ENCODE measurements at regions not wholly inside any gene's neighbourhood (a gene's known extent, or its start where the extent isn't known, plus 50 kb on each side); places are given as distances from the start of the nearest gene placed in this dataset.
"Not testable (repeated sequence)": the region's sequence is repeated elsewhere in the genome, so short reads cannot be mapped to it uniquely, and the experiment has no call there.

GRCh38 chr7:37549076-37549931, 100.6 kb upstream of the ELMO1 start:
- DNase-seq = no peak

GRCh38 chr7:37550426-37550825, 101.8 kb upstream of the ELMO1 start:
- DNase-seq = no peak

- no peak for DNase-seq
Observed at GRCh38 chr7:37550872-37551271, 102.2 kb upstream of the ELMO1 start.

DNA sequence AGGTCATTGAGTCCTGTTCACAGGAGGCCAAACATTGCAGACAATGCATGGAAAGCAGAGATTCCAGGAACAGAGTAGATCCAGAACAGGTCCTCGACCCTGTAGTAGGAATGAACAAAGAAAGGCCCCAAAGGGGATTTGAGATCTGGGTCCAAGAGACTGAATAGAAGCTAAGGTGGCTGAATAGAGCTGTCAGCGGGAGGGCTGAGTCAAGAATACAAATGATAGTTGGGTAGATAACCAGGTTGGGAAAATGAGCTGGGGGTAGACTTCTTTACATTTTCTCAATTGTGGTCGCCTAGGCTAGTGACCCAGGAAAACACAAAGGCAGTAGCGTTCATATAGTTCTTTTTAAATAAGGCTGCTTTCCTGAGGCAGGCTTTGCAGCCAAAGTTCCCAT, 103.4 kb upstream of the ELMO1 start:
- DNase-seq = no peak

GRCh38 chr7:37552439-37552838, 103.8 kb upstream of the ELMO1 start:
- DNase-seq = not testable (repeated sequence)

GRCh38 chr7:37555528-37555927, 106.9 kb upstream of the ELMO1 start:
- DNase-seq = no peak

DNA sequence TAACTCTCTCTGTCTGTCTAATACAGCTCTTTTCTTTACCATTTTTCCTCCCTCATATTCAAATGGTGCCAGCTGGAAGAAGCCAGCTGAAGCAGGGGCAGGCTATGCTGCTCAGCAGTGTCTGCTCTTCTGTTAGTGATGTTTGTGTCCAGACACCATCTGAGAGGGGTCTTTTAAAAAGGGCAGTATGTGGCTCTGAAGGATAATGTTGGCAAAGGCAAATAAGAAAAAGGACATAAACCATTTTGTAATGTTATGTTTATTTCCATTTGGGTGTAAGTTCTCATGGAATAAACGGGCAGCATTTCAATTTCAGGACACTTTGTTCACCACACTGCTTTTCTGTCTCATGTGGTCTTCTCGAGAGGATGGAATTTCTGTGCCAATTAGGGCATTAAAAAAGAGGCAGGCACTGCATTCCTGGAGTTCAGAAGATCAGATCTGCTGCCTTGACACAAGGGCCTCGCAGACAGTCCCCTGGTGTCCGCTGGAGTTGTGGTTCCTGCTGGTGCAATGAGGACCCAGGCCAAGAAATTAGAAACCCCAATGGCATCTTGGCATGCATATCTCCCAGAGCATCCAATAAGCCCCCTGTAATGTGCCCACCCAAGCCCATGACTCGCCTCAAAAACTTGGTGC, 109.0 kb upstream of the ELMO1 start:
- DNase-seq = no peak

GRCh38 chr7:37558320-37559096, 109.8 kb upstream of the ELMO1 start:
- peak in 1 of 2 donors; percentile 29 for DNase-seq

- no peak for DNase-seq
Observed at GRCh38 chr7:37570145-37570544, 113.4 kb upstream of the GPR141 start.

- DNase-seq = no peak
Observed at GRCh38 chr7:37571806-37572205, 111.8 kb upstream of the GPR141 start.

DNA sequence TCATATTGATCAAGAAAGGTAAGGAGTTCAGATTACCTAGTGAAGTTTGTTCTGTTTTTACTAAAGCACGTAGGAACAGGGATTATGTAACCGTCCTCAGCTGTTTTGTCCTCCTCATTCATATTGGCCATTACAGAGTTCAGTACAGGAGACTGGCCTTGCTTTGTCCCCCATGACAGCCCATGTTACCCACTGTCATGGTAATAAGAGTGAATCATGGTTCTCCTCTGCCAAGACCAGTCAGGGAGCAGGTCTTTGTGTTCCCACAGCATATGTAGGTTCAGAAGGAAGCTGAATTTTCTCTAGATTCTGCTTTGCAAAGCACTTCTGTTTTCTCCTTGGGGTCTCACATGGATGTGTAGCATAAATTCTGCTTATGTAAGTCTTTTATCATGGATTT, 106.2 kb upstream of the GPR141 start:
- no peak for DNase-seq

DNA sequence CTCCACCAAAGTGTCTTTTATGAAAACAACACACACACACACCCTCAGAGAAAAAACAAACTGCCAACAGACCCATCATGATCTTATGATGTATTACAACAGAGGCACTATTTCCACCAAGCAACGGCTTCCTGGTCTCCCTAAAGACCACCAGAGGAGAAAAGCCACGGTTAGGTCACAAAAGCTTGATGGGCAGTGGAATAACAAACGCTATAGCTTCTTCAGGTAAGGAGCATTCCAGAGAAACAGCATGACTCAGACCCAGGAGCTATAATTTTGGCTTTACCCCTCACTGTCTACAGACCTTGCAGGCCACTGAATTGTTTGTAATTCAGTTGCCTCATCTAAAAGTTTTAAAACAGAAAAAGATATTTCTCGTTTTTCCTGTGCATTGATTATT, 105.7 kb upstream of the GPR141 start:
- no peak for DNase-seq

DNA sequence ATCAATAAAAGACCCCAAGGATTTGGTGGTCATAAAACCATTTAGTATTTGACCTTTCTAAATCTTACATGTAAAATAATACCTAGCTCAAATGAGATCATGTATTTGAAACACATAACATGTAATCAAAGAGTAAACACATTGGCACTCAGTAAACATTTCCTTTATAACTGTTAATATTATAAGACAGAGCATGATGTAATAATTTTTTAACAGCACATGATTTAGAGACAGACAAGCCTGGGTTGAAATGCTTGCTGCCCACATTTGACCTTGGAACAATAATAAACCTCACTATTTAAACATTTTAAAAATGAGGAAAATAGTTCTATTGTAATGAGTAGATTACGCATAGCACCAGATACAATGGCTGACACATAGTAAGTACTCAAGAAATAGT, 105.2 kb upstream of the GPR141 start:
- no peak for DNase-seq

DNA sequence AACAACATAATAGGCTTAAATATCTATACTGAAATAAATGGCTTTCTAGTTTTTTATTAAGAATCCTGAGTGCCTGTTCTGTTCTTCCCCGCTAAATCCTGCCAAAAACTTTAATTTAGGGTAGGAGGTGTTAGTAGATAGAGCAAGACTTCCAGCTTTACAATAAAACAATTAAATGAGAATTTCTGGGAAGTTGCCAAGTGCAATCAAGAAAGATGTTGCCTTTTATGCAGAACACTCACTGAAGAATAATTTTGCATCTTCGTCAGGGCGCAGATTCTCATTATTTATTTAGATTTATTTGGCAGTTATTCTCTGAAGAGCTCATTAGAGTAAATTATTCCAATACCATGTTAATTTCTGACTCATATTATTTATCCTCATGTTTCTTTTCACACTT, 103.2 kb upstream of the GPR141 start:
- DNase-seq = no peak

DNA sequence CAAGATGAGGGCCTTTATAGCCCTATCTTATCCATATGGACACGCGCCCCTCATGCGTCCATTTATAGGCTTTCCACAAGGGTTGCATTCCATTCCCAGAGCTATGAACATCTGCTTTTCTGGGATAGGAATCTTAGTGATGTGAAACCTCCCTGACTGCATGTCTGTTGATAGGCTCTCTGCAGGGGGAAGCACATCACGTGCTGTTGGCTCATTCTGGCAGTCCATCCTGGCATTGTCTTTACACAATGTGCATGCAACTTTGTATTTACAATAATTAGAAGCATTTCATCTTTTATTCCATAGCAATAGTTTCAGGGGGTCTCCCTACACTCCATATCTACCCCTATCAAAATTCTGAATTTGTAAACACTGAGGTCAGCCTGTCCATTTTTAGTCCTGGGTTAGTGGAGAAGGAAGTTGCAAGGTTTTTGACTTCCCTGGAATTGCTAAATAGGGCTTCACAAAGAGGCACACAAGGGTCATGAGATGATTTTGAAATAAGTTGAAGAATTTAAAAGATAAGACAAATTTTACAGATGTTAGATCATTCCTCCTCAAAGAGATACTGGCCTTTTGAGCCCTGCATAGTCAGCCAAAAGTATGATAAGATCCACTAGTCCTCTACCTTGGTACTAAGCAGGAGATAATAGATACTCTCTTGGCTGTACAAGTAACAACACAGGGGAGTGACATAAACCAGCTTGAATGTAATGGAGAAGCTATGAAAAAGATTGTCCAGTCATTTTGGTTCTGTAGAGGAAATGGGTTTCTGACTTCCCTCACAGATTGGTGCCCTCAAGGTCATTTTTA, 98.7 kb upstream of the GPR141 start:
- not testable (repeated sequence) for DNase-seq

DNA sequence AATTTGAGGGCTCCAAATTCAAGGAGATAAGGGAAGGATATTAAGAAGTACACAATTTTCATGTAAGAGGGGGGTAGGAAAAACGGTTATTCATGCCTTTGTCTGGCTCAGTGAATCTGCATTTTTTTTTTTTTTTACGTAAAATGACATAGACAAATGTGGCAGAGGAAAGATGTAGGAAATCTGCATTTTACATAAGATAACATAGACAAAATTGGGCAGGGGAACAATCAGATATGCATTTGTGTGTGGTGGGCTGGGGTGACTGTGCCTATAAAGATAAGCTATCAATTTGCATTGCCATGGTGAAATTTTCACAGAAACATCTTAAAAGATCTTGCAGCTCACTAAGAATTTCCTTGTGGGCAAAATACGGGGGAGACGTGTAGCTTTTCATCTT, 92.7 kb upstream of the GPR141 start:
- DNase-seq = no peak

- no peak for DNase-seq
Observed at GRCh38 chr7:37592366-37592765, 91.2 kb upstream of the GPR141 start.

DNA sequence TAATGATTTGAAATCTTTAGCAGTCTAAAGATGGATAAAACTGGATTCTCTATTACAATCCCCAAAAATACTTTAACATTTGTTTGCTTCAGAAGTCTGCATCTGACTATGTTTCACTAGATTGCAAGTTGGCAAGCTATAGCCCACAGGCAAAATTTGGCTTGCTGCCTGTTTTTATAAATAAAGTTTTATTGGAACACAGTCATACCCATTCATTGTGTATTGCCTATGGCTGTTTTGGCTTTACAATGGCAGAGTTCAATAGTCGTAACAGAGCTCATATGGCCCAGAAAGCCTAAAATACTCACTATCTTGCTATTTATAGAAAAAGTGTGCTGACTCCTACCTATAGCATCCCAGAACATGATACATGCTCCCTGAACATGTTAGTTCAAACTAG, 89.0 kb upstream of the GPR141 start:
- DNase-seq = no peak

DNA sequence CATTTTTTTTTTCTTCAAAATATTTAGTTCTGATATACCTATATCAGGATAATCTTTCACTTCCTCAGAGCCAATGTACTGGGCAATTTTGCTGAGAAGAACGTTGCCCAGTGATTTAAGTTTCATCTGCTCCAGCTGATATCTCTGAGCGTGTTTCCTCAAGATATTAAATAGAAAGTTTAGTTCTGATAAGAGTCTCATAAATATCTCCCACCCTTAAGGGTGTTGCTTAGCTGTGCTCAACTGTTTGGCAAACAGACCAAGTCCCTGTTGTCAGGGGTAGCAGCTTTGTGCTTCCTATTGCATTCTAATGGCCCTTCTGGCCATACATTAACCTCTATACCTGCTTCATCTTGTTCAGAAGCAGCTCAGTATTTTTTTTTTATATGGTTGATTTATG, 84.7 kb upstream of the GPR141 start:
- DNase-seq = no peak

GRCh38 chr7:37601321-37601720, 82.2 kb upstream of the GPR141 start:
- DNase-seq = no peak

DNA sequence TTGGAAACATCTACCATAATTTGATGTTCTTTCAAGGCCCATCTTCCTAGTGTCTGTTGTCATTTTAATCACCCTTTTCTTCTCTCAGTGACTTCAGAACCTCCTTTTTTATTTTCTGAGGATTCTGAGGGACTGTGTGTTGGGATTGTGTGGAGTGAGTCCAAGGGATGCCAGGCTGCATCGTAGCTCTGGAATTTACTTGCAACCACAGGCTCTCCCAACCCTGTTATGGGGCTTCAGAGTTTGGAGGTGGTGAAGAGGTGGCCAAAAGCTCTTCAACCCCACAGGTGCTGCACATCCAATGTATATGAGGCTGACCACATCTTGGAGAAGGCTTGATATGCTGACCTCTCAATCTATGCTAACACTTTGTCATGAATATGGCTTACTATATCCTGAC, 79.5 kb upstream of the GPR141 start:
- DNase-seq = no peak

GRCh38 chr7:37617406-37617805, 66.2 kb upstream of the GPR141 start:
- DNase-seq = not testable (repeated sequence)

- no peak for DNase-seq
Observed at GRCh38 chr7:37633048-37633447, 50.5 kb upstream of the GPR141 start.

All from hippocampal formation (tissue), 2 donors.